ENCODE measurements at regions not wholly inside any gene's neighbourhood (a gene's known extent, or its start where the extent isn't known, plus 50 kb on each side); places are given as distances from the start of the nearest gene placed in this dataset.

DNA sequence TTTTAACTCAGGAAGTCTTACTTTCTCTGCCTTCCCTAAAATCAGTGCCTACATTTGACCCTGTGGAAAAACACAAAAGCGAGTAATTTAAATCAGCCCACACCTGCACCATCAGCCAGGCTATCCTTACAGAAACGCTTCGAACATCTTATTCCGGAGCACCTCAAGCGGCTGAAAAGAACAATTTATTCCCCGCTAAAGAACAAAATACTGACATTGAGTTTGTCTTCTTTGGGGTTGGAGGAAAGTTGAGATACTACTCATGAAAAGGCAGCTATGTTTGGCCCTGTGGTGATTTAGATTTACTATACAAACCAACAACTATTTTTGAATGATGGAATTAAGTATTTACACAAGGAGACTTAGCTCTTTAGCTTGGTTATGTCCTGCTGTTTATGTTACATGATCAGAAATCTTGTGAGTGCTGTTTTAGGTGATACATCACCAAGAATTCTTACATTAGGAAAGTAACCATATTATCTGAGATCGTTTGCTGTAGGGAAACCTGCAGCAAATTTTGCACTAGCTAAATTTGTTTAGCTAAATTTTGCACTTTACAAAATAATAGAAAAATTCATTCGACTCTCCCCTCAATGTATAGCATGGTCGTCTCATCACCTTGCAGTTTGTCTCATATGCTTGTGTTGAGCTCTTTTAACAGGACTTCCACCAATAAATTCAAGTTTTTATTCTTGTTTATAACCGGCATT is 158.8 kb upstream of the SIX2 start:
- Mint-ChIP-seq H3K36me3 (ENCODE audit: unreplicated experiment) (no peaks in the 10 kb centered on the region), H3K27ac (ENCODE audit: unreplicated experiment) (peak overlapping the region; percentile 87), H3K27me3 (ENCODE audit: unreplicated experiment) (peaks cover 4% of the 10 kb centered on the region), H3K9me3 (ENCODE audit: unreplicated experiment) (no peaks in the 10 kb centered on the region), H3K4me1 (ENCODE audit: unreplicated experiment) (peaks cover 40% of the 10 kb centered on the region), H3K4me3 (ENCODE audit: unreplicated experiment) (peak overlapping the region; percentile 84)
- TF ChIP-seq, protein P1, sequence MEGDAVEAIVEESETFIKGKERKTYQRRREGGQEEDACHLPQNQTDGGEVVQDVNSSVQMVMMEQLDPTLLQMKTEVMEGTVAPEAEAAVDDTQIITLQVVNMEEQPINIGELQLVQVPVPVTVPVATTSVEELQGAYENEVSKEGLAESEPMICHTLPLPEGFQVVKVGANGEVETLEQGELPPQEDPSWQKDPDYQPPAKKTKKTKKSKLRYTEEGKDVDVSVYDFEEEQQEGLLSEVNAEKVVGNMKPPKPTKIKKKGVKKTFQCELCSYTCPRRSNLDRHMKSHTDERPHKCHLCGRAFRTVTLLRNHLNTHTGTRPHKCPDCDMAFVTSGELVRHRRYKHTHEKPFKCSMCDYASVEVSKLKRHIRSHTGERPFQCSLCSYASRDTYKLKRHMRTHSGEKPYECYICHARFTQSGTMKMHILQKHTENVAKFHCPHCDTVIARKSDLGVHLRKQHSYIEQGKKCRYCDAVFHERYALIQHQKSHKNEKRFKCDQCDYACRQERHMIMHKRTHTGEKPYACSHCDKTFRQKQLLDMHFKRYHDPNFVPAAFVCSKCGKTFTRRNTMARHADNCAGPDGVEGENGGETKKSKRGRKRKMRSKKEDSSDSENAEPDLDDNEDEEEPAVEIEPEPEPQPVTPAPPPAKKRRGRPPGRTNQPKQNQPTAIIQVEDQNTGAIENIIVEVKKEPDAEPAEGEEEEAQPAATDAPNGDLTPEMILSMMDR (IDR thresholded peaks at IDR 0.05), result no peak
- DNase-seq (ENCODE audit: extremely low spot score, unreplicated experiment), result no peak

DNA sequence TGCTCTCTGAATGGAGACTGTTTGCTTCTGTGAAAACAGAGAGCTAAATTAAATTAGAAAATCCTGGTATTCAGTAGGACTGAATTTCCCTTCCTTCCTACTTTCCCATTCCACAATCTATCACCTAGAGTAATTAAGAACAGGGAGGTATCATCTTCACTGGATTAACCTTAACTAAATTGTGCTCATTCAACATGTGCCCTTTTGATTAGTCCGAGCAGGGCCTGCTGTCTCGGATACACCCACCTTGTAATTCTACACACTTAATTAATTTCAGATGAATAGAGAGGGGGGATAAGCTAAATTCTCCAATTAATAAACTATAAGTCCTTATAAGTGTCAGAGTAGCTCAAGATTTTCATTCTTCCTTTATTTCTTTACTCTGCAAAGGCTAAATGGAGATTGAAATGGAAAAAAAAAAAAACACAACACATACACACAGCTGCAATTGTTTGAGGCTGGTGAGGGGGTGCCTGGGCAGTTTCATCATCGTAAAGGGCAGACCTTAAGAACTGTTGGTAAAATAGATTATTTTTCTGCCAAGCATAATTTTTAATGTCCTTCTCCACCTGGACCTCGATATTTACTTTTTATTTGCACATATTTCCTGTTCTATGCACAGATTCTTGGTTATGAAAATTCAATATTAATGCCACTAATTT is 157.1 kb upstream of the SIX2 start:
- DNase-seq (ENCODE audit: extremely low spot score, unreplicated experiment), result no peak
- Mint-ChIP-seq H3K9me3 (ENCODE audit: unreplicated experiment) (no peaks in the 10 kb centered on the region), H3K36me3 (ENCODE audit: unreplicated experiment) (no peaks in the 10 kb centered on the region), H3K4me3 (ENCODE audit: unreplicated experiment) (no peak overlapping the region), H3K27me3 (ENCODE audit: unreplicated experiment) (peaks cover 4% of the 10 kb centered on the region), H3K27ac (ENCODE audit: unreplicated experiment) (no peak overlapping the region), H3K4me1 (ENCODE audit: unreplicated experiment) (peaks cover 23% of the 10 kb centered on the region)
- TF ChIP-seq, protein P1 (IDR thresholded peaks at IDR 0.05), result no peak

DNA sequence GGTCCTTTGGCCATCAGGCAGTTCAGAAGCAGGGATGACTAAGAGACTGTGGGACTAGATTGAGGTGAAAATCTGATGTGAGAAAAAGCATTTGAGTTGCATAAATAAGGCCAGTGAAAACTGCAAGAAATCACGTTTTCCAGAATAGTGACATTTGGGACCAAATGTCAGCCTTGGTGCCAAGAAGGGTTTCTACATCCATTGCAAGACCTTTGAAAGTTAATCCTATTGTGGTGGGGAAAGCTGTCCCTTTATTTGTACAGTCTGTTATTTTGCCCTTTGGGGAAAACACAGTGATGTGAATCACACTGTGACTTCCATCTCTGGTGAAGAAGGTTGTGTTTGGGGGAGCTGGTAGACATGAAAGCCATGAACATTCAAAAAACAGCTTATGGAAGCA is 153.5 kb upstream of the SIX2 start:
- no peak for DNase-seq (ENCODE audit: extremely low spot score, unreplicated experiment)
- H3K4me3 Mint-ChIP-seq (ENCODE audit: unreplicated experiment), result no peak overlapping the region
- no peaks in the 10 kb centered on the region for H3K36me3 Mint-ChIP-seq (ENCODE audit: unreplicated experiment)
- H3K4me1 Mint-ChIP-seq (ENCODE audit: unreplicated experiment), result peaks cover 4% of the 10 kb centered on the region
- TF ChIP-seq, protein P1 (IDR thresholded peaks at IDR 0.05), result no peak
- H3K9me3 Mint-ChIP-seq (ENCODE audit: unreplicated experiment), result no peaks in the 10 kb centered on the region
- no peaks in the 10 kb centered on the region for H3K27me3 Mint-ChIP-seq (ENCODE audit: unreplicated experiment)
- no peak overlapping the region for H3K27ac Mint-ChIP-seq (ENCODE audit: unreplicated experiment)

DNA sequence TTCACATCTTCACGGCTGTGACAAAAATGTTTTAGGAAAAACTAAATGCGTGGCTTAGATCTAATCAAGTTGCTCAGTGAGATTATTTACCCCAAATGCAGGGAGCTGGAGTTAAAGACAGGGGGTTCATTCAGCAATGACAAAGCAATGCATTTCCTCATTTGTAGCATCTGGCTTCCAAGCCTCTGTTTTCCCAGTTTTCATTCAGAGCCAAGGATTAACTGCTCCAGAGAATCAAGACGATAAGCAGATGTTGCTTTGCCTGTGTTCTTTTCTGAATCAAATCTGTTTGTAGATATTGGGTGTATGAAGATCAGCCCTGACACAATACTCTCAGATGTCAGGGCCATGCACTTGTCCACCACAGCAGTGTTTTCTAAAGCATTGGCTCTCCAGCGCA is 147.4 kb upstream of the SIX2 start:
- Mint-ChIP-seq H3K4me1 (ENCODE audit: unreplicated experiment) (peaks cover 17% of the 10 kb centered on the region), H3K36me3 (ENCODE audit: unreplicated experiment) (no peaks in the 10 kb centered on the region), H3K27ac (ENCODE audit: unreplicated experiment) (no peak overlapping the region), H3K4me3 (ENCODE audit: unreplicated experiment) (no peak overlapping the region), H3K9me3 (ENCODE audit: unreplicated experiment) (no peaks in the 10 kb centered on the region), H3K27me3 (ENCODE audit: unreplicated experiment) (no peaks in the 10 kb centered on the region)
- DNase-seq (ENCODE audit: extremely low spot score, unreplicated experiment), result no peak
- TF ChIP-seq, protein P1 (IDR thresholded peaks at IDR 0.05), result no peak

DNA sequence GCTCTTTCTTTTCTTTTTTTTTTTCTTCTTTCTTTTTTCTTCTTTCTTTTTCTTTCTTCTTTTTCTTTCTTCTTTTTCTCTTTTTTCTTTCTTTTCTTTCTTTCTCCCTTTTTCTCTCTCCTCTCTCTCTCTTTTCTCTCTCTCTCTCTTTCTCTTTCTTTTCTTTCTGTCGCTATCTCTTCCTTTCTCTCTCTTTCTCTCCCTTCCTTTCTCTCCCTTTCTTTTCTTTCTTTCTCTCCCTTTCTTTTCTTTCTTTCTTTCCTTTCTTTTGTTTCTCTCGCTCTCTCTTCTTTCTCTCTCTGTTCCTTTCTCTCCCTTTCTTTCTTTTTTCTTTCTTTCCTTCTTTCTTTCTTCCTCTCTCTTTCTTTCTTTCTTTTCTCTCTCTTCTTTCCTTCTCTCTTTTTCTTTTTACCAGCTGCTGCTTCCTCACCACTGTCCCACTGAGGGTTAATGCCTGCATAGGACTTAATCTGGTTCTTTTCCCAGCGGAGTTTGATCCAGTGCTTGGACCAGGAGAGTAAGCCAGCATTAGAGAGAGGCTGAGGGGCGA is 145.4 kb upstream of the SIX2 start:
- H3K9me3 Mint-ChIP-seq (ENCODE audit: unreplicated experiment), result peaks cover 8% of the 10 kb centered on the region

More for the DNA sequence above, 145.4 kb upstream of the SIX2 start:
- no peak for DNase-seq (ENCODE audit: extremely low spot score, unreplicated experiment)
- Mint-ChIP-seq H3K4me3 (ENCODE audit: unreplicated experiment) (no peak overlapping the region), H3K36me3 (ENCODE audit: unreplicated experiment) (no peaks in the 10 kb centered on the region), H3K27me3 (ENCODE audit: unreplicated experiment) (no peaks in the 10 kb centered on the region), H3K27ac (ENCODE audit: unreplicated experiment) (no peak overlapping the region), H3K4me1 (ENCODE audit: unreplicated experiment) (peaks cover 17% of the 10 kb centered on the region)
- TF ChIP-seq, protein P1 (IDR thresholded peaks at IDR 0.05), result no peak

Measured in osteocyte (in vitro differentiated cells).